NCI-H187 (cell line): ENCODE measurements at regions not wholly inside any gene's neighbourhood (a gene's known extent, or its start where the extent isn't known, plus 50 kb on each side); places are given as distances from the start of the nearest gene placed in this dataset.
A peak's percentile ranks its signal among the peaks of the same experiment; 100 is the strongest.
"Not testable (repeated sequence)": the region's sequence is repeated elsewhere in the genome, so short reads cannot be mapped to it uniquely, and the experiment has no call there.

Experiments used
- DNase-seq, 2 experiments: peaks; one replicate each; lab custom pipeline; 2025; lab: John Stamatoyannopoulos, UW

- DNase-seq, result no peak
Observed at GRCh38 chr17:37859451-37859850, 64.8 kb upstream of the TBC1D3K start.

- not testable (repeated sequence) for DNase-seq
Observed at GRCh38 chr17:37858391-37858790, 65.8 kb upstream of the TBC1D3K start.

GRCh38 chr17:37856245-37856644 is 68.0 kb upstream of the TBC1D3K start:
- no peak for DNase-seq

- DNase-seq, result no peak
Observed at GRCh38 chr17:37849617-37849972, 74.6 kb upstream of the TBC1D3K start.

GRCh38 chr17:37848690-37849616 is 75.3 kb upstream of the TBC1D3K start:
- DNase-seq, result no peak

GRCh38 chr17:37847811-37848331 is 76.3 kb upstream of the TBC1D3K start:
- DNase-seq, result no peak

- no peak for DNase-seq
Observed at GRCh38 chr17:37847102-37847501, 77.1 kb upstream of the TBC1D3K start.

- DNase-seq, result no peak
Observed at GRCh38 chr17:37844977-37845293, 79.3 kb upstream of the TBC1D3K start.

GRCh38 chr17:37844158-37844976 is 79.8 kb upstream of the TBC1D3K start:
- no peak for DNase-seq

GRCh38 chr17:37842401-37842800 is 81.8 kb upstream of the TBC1D3K start:
- DNase-seq, result no peak

- DNase-seq, result no peak
Observed at GRCh38 chr17:37841232-37841631, 83.0 kb upstream of the TBC1D3K start.

- no peak for DNase-seq
Observed at GRCh38 chr17:37840576-37840975, 83.6 kb upstream of the TBC1D3K start.

GRCh38 chr17:37839196-37839978 is 84.8 kb upstream of the TBC1D3K start:
- DNase-seq, result no peak

- DNase-seq, result no peak
Observed at GRCh38 chr17:37838276-37838675, 85.9 kb upstream of the TBC1D3K start.

GRCh38 chr17:37836593-37836992 is 87.6 kb upstream of the TBC1D3K start:
- DNase-seq, result no peak

- no peak for DNase-seq
Observed at GRCh38 chr17:37834168-37834567, 89.3 kb upstream of the HNF1B start.

GRCh38 chr17:37833237-37833859 is 88.5 kb upstream of the HNF1B start:
- DNase-seq, result no peak

- DNase-seq, result no peak
Observed at GRCh38 chr17:37831986-37832385, 87.1 kb upstream of the HNF1B start.

GRCh38 chr17:37831492-37831891 is 86.6 kb upstream of the HNF1B start:
- no peak for DNase-seq

GRCh38 chr17:37830151-37830993 is 85.5 kb upstream of the HNF1B start:
- DNase-seq, result peak in 1 of 2 experiments; percentile 62
